HG02938 (cell line): ENCODE measurements at regions not wholly inside any gene's neighbourhood (a gene's known extent, or its start where the extent isn't known, plus 50 kb on each side); places are given as distances from the start of the nearest gene placed in this dataset.

ENCODE experiments used
- ATAC-seq: cut with Tn5 transposase; IDR thresholded peaks from one replicate; pipeline ENCODE4 v1.9.1; 2021; ENCODE audit warnings: mild to moderate bottlenecking, moderate library complexity; ENCODE audit not compliant: unreplicated experiment

DNA sequence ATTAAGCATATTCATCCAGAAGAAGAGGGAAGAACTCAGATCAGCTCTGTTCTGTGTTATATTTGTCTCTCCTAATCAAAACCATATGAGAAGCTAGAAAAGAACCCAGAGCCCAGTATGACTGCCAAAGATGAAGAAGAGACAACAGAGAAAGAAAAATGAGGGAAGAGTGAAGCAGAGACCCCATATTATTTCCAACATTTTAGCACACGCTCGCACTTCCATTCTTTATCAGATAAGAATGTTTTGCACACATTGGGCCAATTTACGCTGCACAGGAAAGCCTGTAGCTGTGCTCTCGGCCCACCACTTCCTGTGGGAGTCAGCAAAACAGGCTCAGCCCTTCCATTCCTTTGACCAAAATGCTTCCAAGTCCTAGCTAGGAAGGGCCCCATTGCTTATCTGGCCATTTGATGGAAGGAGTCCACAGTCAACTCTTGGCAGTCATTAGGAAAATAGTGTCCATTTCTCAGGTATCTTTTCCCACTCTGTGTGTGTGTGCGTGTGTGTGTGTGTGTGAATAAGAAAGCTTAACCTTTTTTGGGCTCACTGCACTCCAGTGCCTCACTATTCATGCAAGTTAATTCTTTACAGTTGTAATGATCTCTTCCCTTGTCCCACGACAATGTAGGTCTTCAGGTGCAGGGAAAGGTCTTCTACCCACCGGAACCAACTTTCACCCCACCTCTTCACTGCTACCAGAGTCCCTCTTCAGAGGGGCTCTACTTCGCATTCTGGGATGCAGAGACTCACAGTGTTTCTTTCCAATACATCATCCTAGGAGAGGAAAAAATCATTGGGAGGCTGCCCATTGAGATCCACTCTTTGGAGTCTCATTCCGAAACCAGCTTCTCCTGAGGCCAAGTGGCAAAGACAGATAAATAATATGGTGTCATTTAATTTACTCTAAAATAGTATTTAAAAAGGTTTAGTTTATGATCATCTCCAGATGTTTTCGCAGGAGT is 237.5 kb downstream of the COG6 start:
- ATAC-seq, result no peak

DNA sequence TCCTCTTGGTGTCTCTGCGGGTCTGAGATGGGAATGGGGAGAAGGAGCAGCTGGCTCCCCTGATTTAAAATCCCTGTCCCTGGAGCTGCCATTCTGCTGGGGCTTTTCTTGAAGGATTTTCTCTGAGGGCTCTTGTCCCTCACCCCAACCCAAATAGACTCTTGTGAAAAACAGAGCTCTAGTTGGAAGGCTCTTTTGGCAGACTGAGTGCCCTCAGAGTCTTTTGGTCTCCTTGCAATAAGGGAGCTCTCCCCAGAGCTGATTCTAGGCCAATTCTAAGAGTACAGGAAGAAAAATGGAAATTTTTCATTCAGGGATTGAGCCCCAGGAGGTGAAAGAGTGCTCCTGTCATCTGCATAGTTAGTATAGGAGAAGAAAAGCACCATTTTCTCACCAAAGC is 238.3 kb downstream of the COG6 start:
- no peak for ATAC-seq

DNA sequence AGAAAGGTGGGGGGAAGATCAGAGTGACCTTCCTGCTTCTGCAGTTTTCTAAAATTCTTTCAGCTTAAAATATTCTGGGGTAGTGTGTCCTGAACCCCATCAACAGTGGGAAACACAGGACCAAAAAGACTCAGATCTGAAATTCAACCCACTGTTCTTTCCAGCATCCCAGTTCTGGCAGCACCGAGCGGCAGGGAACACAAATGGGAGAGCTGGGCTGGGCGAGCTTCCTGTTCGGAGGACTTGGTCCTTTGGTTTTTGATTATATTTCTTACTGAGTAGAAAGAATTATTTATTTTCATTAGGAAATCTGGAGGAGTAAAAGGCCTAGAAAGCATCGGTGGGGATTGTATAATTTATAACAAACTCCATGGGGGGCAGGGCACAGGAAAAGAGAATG is 239.1 kb downstream of the COG6 start:
- no peak for ATAC-seq

DNA sequence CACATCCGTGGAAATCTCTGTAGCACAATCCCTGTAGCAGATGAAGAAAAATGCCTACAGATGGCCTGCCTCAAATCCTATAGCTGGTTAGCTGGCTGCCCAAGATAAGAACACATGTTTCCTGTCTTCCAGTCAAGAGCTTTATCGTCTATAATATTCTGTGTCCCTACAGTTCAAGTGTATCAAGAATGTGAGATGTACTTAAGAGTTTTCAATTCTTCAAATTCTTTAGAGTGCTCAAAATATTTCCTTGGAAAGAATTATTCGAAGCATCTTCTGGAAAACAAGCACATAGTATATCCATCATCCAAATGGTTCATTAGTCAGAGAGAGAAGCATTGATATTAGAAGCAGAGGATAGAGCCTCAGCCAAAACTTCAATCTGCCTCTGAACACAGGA is 239.8 kb downstream of the COG6 start:
- no peak for ATAC-seq

DNA sequence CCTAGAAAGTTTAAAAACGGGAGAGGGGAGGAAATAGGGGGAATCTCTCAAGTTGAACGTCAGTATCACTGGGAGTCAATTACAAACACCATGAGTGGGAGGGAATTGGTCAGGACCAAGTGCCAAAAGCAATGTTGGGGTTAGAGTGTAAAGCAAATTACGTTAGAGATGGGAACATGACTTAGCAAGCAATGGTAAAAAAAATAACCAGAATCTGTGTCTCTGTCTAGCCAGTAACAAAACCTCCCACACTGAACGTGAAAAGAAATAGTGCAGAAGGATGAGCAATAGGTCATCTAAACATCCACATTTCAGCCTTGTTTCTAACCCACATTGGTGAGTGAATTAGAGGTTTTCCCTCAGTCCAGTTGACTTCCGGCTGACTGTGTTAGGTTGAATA is 242.2 kb downstream of the COG6 start:
- no peak for ATAC-seq

DNA sequence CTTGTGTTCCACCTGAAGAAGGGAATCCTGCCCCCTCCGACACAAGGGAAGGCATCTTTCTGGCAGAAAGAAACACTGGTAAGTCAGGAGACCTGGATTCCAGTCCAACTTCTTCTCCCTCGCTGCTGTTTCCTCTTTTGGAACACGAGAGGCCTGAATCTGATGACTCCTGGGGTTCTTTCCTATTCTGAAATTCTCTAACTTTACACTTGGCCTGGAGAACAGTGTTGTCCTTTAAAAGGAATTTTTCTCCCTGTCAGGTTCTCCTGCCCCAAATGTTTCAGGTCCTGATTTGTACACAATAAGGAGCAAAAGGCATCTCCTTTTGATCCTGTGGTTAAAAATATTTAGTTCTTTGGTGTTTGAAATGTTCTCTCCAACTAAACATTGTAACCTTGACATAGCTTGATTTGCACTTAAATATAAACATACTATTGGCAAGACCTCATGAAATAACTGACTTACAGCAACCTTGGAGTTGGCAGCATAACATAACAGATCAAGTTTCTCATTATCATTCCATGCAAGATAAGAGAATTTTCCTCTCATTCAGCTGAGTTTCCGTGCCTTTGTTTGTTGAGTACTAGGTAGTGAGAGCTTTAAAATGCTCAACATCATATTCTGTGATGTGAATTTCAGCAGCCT is 244.8 kb downstream of the COG6 start:
- no peak for ATAC-seq

DNA sequence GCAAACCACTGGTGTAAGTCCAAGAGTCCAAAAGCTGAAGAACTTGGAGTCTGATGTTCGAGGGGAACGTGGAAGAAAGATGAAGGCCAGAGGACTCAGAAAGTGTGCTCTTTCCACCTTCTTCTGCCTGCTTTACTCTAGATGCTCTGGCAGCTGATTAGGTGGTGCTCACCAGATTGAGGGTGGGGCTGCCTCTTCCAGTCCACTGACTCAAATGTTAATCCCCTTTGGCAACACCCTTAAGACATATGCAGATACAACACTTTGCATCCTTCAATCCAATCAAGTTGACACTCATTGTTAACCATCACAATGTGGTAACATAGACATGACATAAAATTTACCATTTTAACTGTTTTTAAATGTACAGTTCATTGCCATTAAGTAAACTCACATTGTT is 249.5 kb downstream of the COG6 start:
- no peak for ATAC-seq

DNA sequence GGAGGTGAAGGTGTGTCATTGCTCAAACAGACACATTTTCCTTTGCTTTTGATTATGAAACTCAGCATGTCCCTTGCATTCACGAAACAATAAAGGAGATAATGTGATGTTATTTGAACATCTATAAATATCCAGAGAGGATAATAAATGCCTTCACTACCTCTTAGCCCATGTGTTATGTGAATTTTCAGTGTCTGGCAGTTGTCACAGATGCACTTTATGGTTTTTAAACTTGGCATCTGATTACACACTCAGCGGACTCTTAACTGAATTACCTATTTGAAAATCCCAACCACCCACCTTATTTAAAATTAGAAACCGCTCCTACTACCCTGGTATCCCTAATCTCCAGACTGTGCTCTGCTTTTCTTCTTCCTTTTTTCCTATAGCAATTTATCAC is 254.2 kb downstream of the COG6 start:
- ATAC-seq, result no peak

DNA sequence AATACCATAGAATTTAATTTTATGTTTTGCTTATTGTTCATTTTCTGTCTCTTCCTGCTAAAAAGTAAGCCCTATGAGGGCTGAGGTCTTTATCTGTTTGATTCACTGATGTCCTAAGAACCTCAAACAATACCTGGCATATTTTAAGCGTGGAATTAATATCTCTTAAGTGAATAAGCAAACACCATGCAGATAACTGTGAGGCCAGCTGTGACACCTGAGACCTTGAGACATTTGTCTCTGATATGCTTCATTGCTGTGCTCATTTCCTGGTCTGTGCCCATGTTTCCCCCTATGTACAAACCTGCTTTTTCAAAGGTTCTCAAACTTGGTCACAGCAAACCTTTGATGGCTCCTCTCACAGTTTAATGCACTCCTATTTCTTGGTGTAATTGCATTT is 254.6 kb downstream of the COG6 start:
- no peak for ATAC-seq

DNA sequence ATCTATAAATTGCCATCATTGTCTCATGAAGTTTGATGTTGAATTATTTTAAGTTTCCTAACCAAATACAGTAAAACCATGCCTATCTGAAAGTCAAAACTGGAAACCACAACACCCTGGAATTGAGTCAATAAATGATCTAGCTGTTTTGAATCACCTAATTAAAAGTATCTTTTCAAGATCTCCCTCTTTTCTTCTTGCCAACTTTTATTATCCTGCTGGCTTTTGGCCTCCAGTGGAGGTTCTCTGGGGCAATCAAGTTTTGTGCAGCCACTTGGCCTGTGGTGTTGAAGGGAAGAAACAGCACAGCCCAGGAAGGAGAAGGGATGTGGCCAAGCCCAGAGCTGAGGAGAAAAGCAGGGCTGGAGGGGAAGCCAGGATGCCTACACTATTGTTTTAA is 255.4 kb downstream of the COG6 start:
- no peak for ATAC-seq

DNA sequence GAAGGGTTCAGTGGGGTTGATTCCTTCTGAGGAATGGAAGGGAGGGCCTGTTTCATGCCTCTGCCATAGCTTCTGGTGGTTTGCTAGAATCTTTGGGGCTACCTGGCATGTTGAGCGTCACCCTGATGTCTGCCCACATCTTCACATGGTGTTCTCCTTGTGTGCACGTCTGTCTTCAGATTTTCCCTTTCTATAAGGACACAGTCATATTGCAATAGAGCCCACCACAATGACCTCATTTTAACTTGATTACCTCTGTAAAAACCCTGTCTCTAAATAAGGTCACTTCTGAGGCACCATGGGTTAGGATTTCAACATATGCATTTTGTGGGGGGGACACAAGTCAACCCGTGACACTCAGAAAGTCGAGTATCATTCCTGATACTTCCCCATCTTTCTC is 257.9 kb downstream of the COG6 start:
- no peak for ATAC-seq

DNA sequence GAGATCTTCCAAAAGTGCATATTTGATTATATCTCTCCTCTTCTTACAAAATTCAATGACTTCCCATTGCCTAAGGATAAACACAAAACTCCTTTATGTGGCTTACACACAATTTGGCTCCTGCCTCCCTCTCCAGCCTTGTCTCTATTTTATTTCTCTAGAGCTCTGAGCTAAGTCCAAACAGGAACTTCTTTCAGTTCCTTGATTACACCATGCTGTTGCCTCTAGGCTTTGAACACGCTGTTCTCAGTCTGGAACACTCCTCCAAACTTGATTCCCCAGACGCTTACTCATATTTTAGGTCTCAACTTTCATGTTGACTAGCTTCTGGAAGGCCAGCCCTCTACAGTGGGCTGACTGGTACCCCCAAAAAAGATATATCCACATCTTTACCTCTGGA is 258.5 kb downstream of the COG6 start:
- ATAC-seq, result no peak

DNA sequence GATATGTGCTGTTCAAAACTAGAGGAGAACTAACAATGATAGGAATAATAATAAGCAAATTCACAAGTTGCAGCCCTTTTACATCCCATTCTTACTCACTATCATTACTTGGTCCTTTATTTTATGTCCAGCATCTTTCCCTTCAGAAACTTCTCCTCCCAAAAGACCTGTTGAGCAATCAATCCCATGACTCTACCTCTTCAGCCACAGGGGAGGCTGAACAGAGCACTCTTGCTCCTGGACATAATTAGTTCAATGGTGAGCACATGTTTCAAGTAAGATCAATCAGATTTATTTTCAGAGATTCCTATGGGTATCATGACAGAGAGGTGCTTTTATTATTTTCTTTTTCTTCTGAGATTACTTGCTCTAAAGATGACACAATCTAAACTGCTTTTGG is 260.0 kb downstream of the COG6 start:
- ATAC-seq, result no peak

DNA sequence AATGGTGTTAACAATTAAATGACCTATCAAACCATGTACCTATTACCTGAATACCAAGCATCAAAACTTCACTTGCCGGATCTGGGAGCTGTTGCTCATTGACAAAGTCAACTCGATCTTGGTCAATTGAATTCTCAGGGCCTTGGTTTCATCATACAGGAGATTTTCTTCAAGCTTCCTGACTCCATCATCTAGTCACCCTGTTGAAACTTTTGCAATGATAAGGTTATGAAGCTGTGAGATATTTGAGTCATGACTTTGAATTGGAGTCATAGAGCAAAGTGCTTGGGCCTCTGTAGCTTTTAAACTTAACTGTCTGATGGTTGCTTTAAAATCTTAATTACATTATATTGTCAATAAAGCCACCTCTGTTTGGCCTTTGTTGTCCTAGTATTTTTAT is 260.9 kb downstream of the COG6 start:
- ATAC-seq, result no peak

DNA sequence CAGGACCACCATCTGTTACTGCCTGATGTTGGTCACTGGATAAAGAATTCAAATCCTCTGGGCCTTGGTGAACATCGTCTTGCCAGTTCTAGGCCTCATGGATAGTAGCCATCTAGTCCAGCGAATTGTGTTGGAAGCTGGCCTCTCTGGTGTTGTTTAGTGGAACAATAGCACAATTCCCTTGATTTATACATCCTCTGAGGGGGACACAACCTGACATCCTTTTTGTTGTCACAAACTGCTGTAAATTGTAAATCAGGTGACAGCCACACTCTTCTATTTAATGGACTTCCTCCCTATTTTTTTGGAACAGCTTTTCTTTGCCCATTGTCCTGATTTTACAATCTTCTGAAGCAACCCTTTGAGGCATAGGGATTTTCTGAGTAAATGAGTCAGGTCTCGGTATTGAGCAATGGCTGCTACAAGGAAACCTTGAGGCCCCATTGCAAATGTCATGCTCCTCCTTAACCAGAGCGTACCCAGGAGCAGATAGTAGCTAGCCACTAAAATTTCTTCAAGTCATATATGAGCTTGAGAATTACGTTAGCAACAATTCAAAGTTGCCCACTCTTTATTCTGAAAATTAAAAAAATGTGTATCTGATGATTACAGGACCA is 263.3 kb downstream of the COG6 start:
- no peak for ATAC-seq

DNA sequence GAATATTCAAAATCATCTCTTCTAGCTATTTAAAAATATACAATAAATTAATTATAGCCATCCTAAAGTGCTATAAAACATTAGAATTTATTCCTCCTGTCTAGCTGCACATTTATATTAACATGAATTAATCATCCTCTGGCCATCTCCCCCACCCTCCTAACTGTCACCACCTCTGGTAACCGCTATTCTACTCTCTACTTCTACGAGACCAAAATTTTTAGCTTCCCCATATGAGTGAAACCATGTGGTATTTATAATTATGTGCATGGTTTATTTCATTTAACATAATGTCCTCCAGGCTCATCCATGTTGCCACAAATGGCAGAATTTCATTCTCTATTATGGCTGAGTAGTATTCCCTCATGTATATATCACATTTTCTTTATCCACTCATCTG is 265.2 kb downstream of the COG6 start:
- ATAC-seq, result no peak

DNA sequence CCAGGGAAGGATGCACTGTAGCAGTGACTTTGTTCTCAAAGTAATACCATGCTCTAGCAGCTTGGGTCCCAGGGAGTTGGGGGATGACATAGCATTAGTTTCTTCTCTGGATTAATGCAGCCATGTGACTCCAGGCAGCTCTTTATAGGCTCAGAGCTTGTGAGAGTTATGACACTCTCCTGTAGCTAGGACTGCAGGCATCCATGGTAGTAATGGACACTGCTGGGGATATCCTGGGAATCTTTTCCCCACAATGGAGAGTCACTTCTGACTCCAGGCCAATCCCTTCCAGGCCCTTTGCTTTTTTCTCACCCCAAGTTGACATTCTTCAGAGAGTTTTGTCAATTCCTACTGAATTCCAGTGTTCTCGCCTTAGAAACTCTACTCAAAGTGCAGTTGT is 270.9 kb downstream of the COG6 start:
- no peak for ATAC-seq

DNA sequence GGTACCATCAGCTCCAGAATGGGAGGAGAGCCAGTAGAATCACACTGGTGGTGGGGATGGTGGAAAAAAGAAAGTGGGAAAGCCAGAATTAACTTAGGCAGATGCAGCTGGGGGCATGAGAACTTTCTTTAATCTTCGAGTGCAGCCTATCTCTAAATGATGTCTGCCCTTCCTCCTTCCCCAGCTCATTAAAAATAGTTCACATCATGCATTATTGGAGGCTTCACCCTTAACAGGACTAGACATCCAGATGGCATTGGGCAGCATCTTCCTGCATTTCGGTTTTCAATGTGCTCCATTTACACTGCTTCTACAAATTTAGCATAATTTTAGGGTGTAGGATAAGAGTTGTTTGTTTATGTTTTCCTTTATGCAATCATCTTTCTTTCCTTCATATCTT is 272.8 kb downstream of the COG6 start:
- no peak for ATAC-seq

DNA sequence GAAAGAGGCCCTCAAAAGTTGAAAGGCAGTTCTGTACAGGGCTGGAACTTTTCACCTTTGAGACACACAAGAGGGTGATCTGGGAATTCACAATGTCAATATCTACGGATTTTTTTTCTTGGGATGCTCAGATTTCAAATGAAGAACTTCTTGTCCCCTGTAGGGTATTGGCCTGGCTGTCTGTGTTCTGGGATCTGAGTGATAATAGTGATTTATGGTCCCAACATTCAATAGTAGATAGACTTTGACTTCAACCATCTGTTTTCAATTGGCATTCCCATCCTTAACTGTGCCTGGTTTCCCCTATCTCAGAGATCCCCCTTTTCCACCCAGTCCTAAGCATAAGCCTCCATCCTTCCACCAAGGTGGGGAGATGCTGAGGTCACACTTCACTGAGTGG is 274.1 kb downstream of the COG6 start:
- ATAC-seq, result no peak

DNA sequence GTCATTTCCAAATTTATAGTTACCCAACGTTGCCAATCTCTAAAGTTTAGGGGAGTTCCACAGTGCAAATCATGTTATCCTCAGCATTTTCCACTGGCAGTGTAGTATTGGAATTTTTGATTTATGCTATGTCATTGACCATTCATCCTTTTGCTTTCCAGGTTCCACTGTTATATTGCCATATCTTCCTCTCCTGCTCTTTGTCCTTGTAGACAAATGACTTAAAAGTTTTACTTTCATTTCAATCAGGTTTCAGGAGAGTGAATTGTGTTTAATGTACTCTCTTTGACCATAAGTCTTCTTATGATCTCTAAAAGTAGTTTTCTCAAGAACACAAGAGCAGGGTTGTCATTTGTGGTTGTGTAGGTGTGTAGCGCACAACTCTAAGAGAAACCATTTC is 274.6 kb downstream of the COG6 start:
- ATAC-seq, result no peak

DNA sequence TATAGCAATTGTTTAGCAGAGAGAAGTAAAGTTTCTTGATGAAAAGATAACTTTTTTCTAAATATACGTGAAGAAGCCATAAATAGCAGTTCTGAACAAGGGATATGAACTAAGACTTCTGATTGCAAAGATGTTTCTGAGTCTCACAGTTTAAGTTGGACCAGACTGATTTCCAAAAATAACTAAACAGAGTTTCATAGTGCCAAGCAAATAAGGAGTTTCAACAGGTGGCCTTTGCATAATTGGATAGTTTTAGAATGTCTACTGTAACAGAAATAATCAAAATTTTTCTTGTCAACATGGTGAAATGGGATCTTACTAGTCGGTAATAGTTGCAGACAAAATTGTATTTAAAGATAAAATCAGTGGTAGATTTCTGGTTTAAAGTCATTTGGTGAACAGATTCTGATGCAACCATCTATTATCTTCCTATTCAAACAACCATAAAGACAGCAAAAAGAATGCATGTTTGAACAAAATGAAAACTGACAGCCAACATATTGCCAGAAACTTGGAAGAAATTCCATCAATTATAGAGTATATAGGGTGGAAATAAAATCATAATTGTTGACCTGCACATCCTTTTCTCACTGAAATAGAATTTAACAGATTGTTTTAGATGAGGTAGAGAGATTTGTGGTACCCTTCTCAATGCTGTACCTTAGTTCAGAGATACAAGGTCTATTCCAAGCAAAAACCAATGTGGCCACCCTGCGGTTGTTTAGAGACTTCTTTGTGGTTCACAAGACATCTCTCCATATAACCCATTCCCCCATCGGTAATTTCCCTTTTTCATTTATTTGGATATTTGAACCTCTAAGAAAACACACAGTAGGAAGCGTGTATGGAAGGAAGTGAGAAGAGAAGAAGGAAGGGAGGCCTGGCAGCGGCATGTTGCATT is 275.3 kb downstream of the COG6 start:
- no peak for ATAC-seq
